IMR-90 (cell line): ENCODE measurements at regions not wholly inside any gene's neighbourhood (a gene's known extent, or its start where the extent isn't known, plus 50 kb on each side); places are given as distances from the start of the nearest gene placed in this dataset.

ENCODE experiments used
- BHLHE40 ChIP-seq: fragments of 150-350 bp; IDR thresholded peaks from 2 replicates; pipeline ENCODE4 v1.6.1; 2016; ENCODE audit warnings: mild to moderate bottlenecking, low read depth, low read length
- CEBPB ChIP-seq: IDR thresholded peaks from 2 replicates; pipeline ENCODE4 v1.6.1; 2012; ENCODE audit warnings: low read depth, low read length, improper control_type of control experiment
- FOS ChIP-seq: fragments of 150-350 bp; IDR thresholded peaks from 2 replicates; pipeline ENCODE4 v1.6.1; 2016; ENCODE audit warnings: low read depth, low read length
- POLR2A ChIP-seq: IDR thresholded peaks from 2 replicates; pipeline ENCODE4 v1.6.1; 2012; ENCODE audit warnings: mild to moderate bottlenecking, low read depth, low read length
- RAD21 ChIP-seq: IDR thresholded peaks from 2 replicates; pipeline ENCODE4 v1.6.1; 2012; ENCODE audit warnings: low read length, improper control_type of control experiment
- RCOR1 ChIP-seq: IDR thresholded peaks from 2 replicates; pipeline ENCODE4 v1.6.1; 2012; ENCODE audit warnings: mild to moderate bottlenecking, low read length, improper control_type of control experiment; ENCODE audit not compliant: insufficient replicate concordance
- TF ChIP-seq, protein P1 (sequence below): conservative IDR thresholded peaks from 2 replicates; pipeline ENCODE4 v1.5.1; 2012; ENCODE audit warnings: mild to moderate bottlenecking, low read depth, low read length, improper control_type of control experiment
- TF ChIP-seq, protein P2 (sequence below): fragments of 150-350 bp; IDR thresholded peaks from 2 replicates; pipeline ENCODE4 v1.6.1; 2017; ENCODE audit warnings: mild to moderate bottlenecking, antibody characterized with exemption, low read length, low read depth

DNA sequence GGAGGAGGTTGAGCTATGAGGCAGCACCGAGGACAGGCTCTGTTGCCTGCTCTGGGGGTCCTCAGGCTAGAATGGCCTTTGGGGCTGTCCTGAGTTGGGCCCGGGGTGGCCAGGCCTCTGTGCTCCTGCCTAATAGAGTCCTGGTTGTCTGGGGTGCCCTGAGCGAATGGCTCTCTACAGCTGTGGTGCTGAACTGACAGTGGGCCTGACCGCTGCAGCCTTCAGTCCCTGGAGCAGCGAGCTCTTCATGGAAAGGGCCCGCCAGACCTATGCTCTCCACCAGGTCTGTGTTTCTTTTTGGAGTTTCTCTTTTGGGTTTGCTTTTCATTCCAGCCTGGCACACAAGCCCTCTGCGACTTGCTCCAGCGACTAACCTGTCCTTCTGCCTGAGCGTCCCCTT is 679.0 kb upstream of the RAB6C start:
- TF ChIP-seq, protein P1, sequence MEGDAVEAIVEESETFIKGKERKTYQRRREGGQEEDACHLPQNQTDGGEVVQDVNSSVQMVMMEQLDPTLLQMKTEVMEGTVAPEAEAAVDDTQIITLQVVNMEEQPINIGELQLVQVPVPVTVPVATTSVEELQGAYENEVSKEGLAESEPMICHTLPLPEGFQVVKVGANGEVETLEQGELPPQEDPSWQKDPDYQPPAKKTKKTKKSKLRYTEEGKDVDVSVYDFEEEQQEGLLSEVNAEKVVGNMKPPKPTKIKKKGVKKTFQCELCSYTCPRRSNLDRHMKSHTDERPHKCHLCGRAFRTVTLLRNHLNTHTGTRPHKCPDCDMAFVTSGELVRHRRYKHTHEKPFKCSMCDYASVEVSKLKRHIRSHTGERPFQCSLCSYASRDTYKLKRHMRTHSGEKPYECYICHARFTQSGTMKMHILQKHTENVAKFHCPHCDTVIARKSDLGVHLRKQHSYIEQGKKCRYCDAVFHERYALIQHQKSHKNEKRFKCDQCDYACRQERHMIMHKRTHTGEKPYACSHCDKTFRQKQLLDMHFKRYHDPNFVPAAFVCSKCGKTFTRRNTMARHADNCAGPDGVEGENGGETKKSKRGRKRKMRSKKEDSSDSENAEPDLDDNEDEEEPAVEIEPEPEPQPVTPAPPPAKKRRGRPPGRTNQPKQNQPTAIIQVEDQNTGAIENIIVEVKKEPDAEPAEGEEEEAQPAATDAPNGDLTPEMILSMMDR: no peak
- TF ChIP-seq POLR2A (no peak), RAD21 (no peak), BHLHE40 (no peak), CEBPB (no peak), FOS (no peak), RCOR1 (no peak)
- TF ChIP-seq, protein P2, sequence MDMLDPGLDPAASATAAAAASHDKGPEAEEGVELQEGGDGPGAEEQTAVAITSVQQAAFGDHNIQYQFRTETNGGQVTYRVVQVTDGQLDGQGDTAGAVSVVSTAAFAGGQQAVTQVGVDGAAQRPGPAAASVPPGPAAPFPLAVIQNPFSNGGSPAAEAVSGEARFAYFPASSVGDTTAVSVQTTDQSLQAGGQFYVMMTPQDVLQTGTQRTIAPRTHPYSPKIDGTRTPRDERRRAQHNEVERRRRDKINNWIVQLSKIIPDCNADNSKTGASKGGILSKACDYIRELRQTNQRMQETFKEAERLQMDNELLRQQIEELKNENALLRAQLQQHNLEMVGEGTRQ: no peak
